A549 (cell line): ENCODE measurements at regions not wholly inside any gene's neighbourhood (a gene's known extent, or its start where the extent isn't known, plus 50 kb on each side); places are given as distances from the start of the nearest gene placed in this dataset.

Experiments
- ATAC-seq, 2 experiments: fragments of 200-7000 bp in 1 of 2; fragments of >200 bp in 1 of 2; cut with Nextera tagmentation in 1 of 2; cut with Tn5 transposase in 1 of 2; 3 replicates each; pipeline versions ENCODE4 v1.8.0 to v1.9.1; 2018 to 2020; ENCODE audit warnings: mild to moderate bottlenecking in 1 of 2, moderate library complexity in 1 of 2
- CTCF ChIA-PET: fragments of 300-600 bp; sonication (Branson Sonifier 250); formaldehyde crosslinking; extraction: SDS; loops from one replicate; lab custom pipeline; 2021; ENCODE audit warnings: antibody characterized with exemption, inconsistent platforms; lab: Yijun Ruan, JAX
- POLR2A ChIA-PET: fragments of 350-600 bp; formaldehyde crosslinking; extraction: SDS; loops from one replicate; lab custom pipeline; 2021; ENCODE audit warnings: antibody characterized with exemption, inconsistent platforms; lab: Yijun Ruan, JAX
- DNase-seq, 2 experiments: peaks; one replicate each; pipeline versions ENCODE4 v3.0.0 to v3.0.0-alpha.2; 2011 to 2016; ENCODE audit warnings: low read depth in 1 of 2, low spot score in 1 of 2
- FAIRE-seq: peaks from 2 replicates; lab custom pipeline; 2011; peaks lifted over from hg19 to GRCh38; lab: Jason Lieb, UNC
- H3K27ac ChIP-seq, 2 experiments: fragments of >200 bp; sonication (Bioruptor Twin); formaldehyde crosslinking; 3 replicates each; pipeline ENCODE4 v1.5.1; 2016 to 2017
- H3K4me1 ChIP-seq: fragments of >200 bp; sonication (Bioruptor Twin); formaldehyde crosslinking; 3 replicates; pipeline ENCODE4 v1.6.1; 2016
- H3K4me2 ChIP-seq: fragments of >200 bp; sonication (Bioruptor Twin); formaldehyde crosslinking; 3 replicates; pipeline ENCODE4 v1.6.1; 2016
- H3K4me3 ChIP-seq: fragments of >200 bp; sonication (Bioruptor Twin); formaldehyde crosslinking; 3 replicates; pipeline ENCODE4 v1.5.1; 2016
- H3K9me3 ChIP-seq: fragments of >200 bp; sonication (Bioruptor Twin); formaldehyde crosslinking; 3 replicates; pipeline ENCODE4 v1.6.1; 2016
- CBX8 ChIP-seq: fragments of 200-600 bp; sonication (generic); IDR thresholded peaks from 2 replicates; pipeline ENCODE4 v1.6.1; 2016
- EHF ChIP-seq: fragments of 250-450 bp; sonication (Bioruptor Pico); IDR thresholded peaks from 2 replicates; pipeline ENCODE4 v1.5.0; 2020; ENCODE audit warnings: mild to moderate bottlenecking
- EHMT2 ChIP-seq: fragments of 200-600 bp; sonication (generic); IDR thresholded peaks from 2 replicates; pipeline ENCODE4 v1.6.1; 2016; ENCODE audit warnings: antibody characterized with exemption, low read depth, mild to moderate bottlenecking, moderate library complexity
- ESRRA ChIP-seq: fragments of 150-350 bp; IDR thresholded peaks from 2 replicates; pipeline ENCODE4 v1.6.1; 2014; ENCODE audit warnings: mild to moderate bottlenecking, low read length, borderline replicate concordance
- FOSL2 ChIP-seq, 2 experiments: fragments of 450-650 bp in 1 of 2; fragments of >200 bp in 1 of 2; sonication (Bioruptor Twin) in 1 of 2; formaldehyde crosslinking; IDR thresholded peaks; 2 replicates each; pipeline versions ENCODE4 v1.5.0 to v1.6.1; 2016 to 2020; ENCODE audit warnings: mild to moderate bottlenecking in 1 of 2, moderate library complexity in 1 of 2
- FOXS1 ChIP-seq: fragments of 250-450 bp; sonication (Bioruptor Pico); IDR thresholded peaks from 2 replicates; pipeline ENCODE4 v1.5.0; 2020; ENCODE audit warnings: mild to moderate bottlenecking, moderate library complexity
- HDAC2 ChIP-seq: fragments of 200-600 bp; sonication (generic); IDR thresholded peaks from 2 replicates; pipeline ENCODE4 v1.6.1; 2016
- HOXB13 ChIP-seq: fragments of 250-450 bp; sonication (Bioruptor Pico); IDR thresholded peaks from 2 replicates; pipeline ENCODE4 v1.5.0; 2020; ENCODE audit warnings: low read depth, mild to moderate bottlenecking, moderate library complexity
- HOXB5 ChIP-seq: fragments of 250-450 bp; sonication (Bioruptor Pico); IDR thresholded peaks from 2 replicates; pipeline ENCODE4 v1.5.0; 2020; ENCODE audit warnings: mild to moderate bottlenecking, moderate library complexity
- JUNB ChIP-seq: fragments of >200 bp; sonication (Bioruptor Twin); formaldehyde crosslinking; IDR thresholded peaks from 2 replicates; pipeline ENCODE4 v1.6.1; 2016
- NPAS2 ChIP-seq: fragments of 250-450 bp; sonication (Bioruptor Pico); IDR thresholded peaks from 2 replicates; pipeline ENCODE4 v1.8.0; 2022; ENCODE audit warnings: mild to moderate bottlenecking, moderate library complexity, borderline replicate concordance
- PHF8 ChIP-seq: fragments of 200-600 bp; sonication (generic); IDR thresholded peaks from 2 replicates; pipeline ENCODE4 v1.6.1; 2016; ENCODE audit warnings: low read depth, mild to moderate bottlenecking, antibody characterized with exemption, moderate library complexity, borderline replicate concordance
- POLR2AphosphoS2 ChIP-seq: conservative IDR thresholded peaks from 2 replicates; pipeline ENCODE4 v1.6.1; 2012; ENCODE audit warnings: low read length, improper control_type of control experiment, inconsistent platforms
- RAD21 ChIP-seq, 2 experiments: fragments of >200 bp in 1 of 2; sonication (Bioruptor Twin) in 1 of 2; formaldehyde crosslinking in 1 of 2; IDR thresholded peaks in 1 of 2; conservative IDR thresholded peaks in 1 of 2; 2 replicates in 1 of 2; 3 replicates in 1 of 2; pipeline ENCODE4 v1.6.1; 2012 to 2018; ENCODE audit warnings: inconsistent platforms in 1 of 2
- SMC3 ChIP-seq: fragments of >200 bp; sonication (Bioruptor Twin); formaldehyde crosslinking; IDR thresholded peaks from 3 replicates; pipeline ENCODE4 v1.6.1; 2018; ENCODE audit warnings: inconsistent platforms
- SREBF2 ChIP-seq: fragments of 450-650 bp; IDR thresholded peaks from 2 replicates; pipeline ENCODE4 v1.6.1; 2014; ENCODE audit warnings: mild to moderate bottlenecking, moderate library complexity
- TFCP2L1 ChIP-seq: fragments of 250-450 bp; sonication (Bioruptor Pico); IDR thresholded peaks from 2 replicates; pipeline ENCODE4 v1.5.0; 2021; ENCODE audit warnings: mild to moderate bottlenecking
- ZC3H11A ChIP-seq: fragments of 450-650 bp; IDR thresholded peaks from 2 replicates; pipeline ENCODE4 v1.6.1; 2014; ENCODE audit warnings: antibody characterized with exemption, mild to moderate bottlenecking
- ZFP36 ChIP-seq: fragments of 450-650 bp; IDR thresholded peaks from 2 replicates; pipeline ENCODE4 v1.6.1; 2014; ENCODE audit warnings: borderline replicate concordance; ENCODE audit not compliant: partially characterized antibody
- ZNF302 ChIP-seq: fragments of 250-450 bp; sonication (Bioruptor Pico); IDR thresholded peaks from 2 replicates; pipeline ENCODE4 v1.9.0; 2021; ENCODE audit warnings: inconsistent platforms, mild to moderate bottlenecking, moderate library complexity
- WGBS: methylation state at CpG from one replicate; pipeline ENCODE4 v1.1.6; 2017; ENCODE audit errors: missing lambda C conversion rate; 5-methylcytosine and 5-hydroxymethylcytosine counted together
- TF ChIP-seq, protein P1 (sequence below): fragments of 450-650 bp; IDR thresholded peaks from 2 replicates; pipeline ENCODE4 v1.6.1; 2014; ENCODE audit warnings: antibody characterized with exemption
- TF ChIP-seq, protein P2 (sequence below): fragments of 200-600 bp; sonication (generic); IDR thresholded peaks from 2 replicates; pipeline ENCODE4 v1.6.1; 2016; ENCODE audit warnings: antibody characterized with exemption, mild to moderate bottlenecking, moderate library complexity
- TF ChIP-seq, protein P3 (sequence below): fragments of 150-350 bp; IDR thresholded peaks from 2 replicates; pipeline ENCODE4 v1.6.1; 2014; ENCODE audit warnings: low read depth, mild to moderate bottlenecking, low read length
- TF ChIP-seq, protein P4 (sequence below): fragments of >200 bp; sonication (Bioruptor Twin); formaldehyde crosslinking; IDR thresholded peaks from 3 replicates; pipeline ENCODE4 v1.5.1; 2016
- TF ChIP-seq, protein P5 (sequence below): fragments of >200 bp; sonication (Bioruptor Twin); formaldehyde crosslinking; IDR thresholded peaks from 2 replicates; pipeline ENCODE4 v1.6.1; 2016
- TF ChIP-seq, protein P6 (sequence below): fragments of 250-450 bp; sonication (Bioruptor Pico); IDR thresholded peaks from 2 replicates; pipeline ENCODE4 v1.5.0; 2020; ENCODE audit warnings: low read depth, mild to moderate bottlenecking, moderate library complexity

DNA sequence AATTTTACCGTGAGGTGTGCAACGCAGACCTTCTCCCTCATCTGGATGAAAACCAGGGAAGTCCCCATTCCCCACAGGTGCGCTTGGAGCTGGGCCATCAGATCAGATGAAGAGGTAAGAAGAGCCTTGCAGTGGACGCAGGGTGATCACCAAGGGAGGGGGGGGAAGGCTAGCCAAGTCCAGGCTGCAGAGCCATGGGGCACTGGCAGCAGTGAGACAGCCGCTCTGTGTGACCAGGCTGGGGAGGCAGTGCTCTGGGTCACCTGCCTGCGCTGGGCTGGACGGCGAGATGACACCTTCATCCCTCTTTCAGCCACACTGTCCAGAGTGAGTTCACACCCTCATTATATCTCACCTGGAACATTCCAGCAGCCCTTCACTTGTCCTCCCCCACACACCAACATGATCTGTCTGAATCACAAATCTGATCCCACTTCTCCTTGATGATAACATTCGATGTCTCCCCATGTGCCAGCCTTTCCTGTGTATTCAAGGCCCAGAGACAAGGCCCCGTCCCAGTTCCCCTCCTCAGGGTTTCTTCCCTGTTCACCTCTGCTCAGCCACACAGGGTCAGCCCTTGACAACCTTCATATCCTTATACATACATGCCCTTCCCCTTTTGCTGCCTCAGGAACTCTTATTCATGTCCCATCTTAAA is 65.9 kb upstream of the VASH1 start (continued):
- TF ChIP-seq EHF (CRISPR knock-in tag) (no peak), HOXB5 (CRISPR knock-in tag) (no peak), PHF8 (no peak), FOSL2 (IDR thresholded peaks at IDR 0.05) (no peak), FOSL2 (CRISPR knock-in tag; IDR thresholded peaks at IDR 0.05) (no peak), NPAS2 (CRISPR knock-in tag) (no peak)

DNA sequence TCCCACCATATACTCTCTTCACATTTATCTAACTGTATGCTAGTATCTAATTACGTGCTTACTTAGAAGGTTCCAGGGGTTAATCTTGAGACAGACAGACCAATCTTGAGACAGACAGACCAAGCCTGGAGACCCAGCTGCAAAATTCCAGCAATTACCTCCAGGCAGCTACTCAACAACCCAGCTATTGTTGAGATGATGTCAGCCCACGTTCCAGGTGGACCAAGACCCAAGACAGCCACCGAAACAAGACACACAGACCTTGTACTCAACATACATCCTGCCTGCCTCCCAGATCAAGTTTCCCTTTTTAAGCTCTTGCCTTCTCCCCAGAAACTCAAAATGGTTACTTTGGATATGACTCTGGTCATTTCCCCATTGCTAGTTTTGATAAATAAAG is 64.9 kb upstream of the VASH1 start:
- no peaks in the 10 kb centered on the region for H3K4me1 ChIP-seq
- no peak overlapping the region for H3K4me3 ChIP-seq
- H3K4me2 ChIP-seq, result no peak overlapping the region
- FAIRE-seq, result no peak
- TF ChIP-seq FOXS1 (CRISPR knock-in tag) (no peak), HDAC2 (no peak), ZNF302 (no peak), RAD21 (conservative IDR thresholded peaks at IDR 0.05 in 1 of 2, IDR thresholded peaks at IDR 0.05 in 1 of 2) (no peak)
- TF ChIP-seq, all 56 proteins: peak for 0
- POLR2A ChIA-PET, result no interaction called here
- CTCF ChIA-PET, result interaction anchor here (1.1 to 7.9 kb wide), 3 partner anchors 10 to 14 kb away, joined by 3 to 62 read pairs (median 3); no protein-coding TSS in a partner anchor
- Histone ChIP-seq H3K9me3 (no peaks in the 10 kb centered on the region), H3K27ac (no peak overlapping the region)
- 54% methylated on average over 3 of the region's 3 CpGs for WGBS
- DNase-seq (no peak), ATAC-seq (no peak)

DNA sequence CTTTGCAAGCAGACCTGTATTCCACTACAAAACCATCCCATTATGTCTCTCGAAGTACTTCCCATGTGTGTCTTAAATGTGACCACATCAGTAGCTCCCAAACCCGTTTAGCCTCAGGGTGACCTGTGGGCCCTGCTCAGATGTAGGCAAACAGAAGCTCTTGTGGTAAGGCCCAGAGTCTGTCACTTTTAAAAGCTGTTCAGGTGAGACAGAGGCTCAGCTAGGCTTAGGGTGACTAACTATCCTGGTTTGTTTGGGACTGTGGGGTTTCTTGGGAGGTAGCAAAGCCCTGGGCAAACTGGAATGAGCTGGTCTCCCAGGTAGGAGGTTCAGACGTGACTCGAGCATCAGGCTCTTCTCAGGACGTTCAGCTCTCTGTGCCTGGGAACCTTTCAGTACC is 64.5 kb upstream of the VASH1 start:
- TF ChIP-seq NPAS2 (CRISPR knock-in tag), result no peak
- TF ChIP-seq CBX8, result no peak
- TF ChIP-seq ESRRA, result no peak
- no peak for TF ChIP-seq POLR2AphosphoS2
- TF ChIP-seq, protein P1, sequence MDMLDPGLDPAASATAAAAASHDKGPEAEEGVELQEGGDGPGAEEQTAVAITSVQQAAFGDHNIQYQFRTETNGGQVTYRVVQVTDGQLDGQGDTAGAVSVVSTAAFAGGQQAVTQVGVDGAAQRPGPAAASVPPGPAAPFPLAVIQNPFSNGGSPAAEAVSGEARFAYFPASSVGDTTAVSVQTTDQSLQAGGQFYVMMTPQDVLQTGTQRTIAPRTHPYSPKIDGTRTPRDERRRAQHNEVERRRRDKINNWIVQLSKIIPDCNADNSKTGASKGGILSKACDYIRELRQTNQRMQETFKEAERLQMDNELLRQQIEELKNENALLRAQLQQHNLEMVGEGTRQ, result no peak
- TF ChIP-seq, protein P2, sequence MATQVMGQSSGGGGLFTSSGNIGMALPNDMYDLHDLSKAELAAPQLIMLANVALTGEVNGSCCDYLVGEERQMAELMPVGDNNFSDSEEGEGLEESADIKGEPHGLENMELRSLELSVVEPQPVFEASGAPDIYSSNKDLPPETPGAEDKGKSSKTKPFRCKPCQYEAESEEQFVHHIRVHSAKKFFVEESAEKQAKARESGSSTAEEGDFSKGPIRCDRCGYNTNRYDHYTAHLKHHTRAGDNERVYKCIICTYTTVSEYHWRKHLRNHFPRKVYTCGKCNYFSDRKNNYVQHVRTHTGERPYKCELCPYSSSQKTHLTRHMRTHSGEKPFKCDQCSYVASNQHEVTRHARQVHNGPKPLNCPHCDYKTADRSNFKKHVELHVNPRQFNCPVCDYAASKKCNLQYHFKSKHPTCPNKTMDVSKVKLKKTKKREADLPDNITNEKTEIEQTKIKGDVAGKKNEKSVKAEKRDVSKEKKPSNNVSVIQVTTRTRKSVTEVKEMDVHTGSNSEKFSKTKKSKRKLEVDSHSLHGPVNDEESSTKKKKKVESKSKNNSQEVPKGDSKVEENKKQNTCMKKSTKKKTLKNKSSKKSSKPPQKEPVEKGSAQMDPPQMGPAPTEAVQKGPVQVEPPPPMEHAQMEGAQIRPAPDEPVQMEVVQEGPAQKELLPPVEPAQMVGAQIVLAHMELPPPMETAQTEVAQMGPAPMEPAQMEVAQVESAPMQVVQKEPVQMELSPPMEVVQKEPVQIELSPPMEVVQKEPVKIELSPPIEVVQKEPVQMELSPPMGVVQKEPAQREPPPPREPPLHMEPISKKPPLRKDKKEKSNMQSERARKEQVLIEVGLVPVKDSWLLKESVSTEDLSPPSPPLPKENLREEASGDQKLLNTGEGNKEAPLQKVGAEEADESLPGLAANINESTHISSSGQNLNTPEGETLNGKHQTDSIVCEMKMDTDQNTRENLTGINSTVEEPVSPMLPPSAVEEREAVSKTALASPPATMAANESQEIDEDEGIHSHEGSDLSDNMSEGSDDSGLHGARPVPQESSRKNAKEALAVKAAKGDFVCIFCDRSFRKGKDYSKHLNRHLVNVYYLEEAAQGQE, result no peak
- TF ChIP-seq, protein P3, sequence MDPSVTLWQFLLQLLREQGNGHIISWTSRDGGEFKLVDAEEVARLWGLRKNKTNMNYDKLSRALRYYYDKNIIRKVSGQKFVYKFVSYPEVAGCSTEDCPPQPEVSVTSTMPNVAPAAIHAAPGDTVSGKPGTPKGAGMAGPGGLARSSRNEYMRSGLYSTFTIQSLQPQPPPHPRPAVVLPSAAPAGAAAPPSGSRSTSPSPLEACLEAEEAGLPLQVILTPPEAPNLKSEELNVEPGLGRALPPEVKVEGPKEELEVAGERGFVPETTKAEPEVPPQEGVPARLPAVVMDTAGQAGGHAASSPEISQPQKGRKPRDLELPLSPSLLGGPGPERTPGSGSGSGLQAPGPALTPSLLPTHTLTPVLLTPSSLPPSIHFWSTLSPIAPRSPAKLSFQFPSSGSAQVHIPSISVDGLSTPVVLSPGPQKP, result no peak
- TF ChIP-seq TFCP2L1 (CRISPR knock-in tag), result no peak
- no peak for TF ChIP-seq EHMT2
- TF ChIP-seq ZC3H11A, result no peak
- no peak for TF ChIP-seq JUNB
- TF ChIP-seq ZFP36, result no peak
- no peak for TF ChIP-seq SMC3
- TF ChIP-seq, protein P4, sequence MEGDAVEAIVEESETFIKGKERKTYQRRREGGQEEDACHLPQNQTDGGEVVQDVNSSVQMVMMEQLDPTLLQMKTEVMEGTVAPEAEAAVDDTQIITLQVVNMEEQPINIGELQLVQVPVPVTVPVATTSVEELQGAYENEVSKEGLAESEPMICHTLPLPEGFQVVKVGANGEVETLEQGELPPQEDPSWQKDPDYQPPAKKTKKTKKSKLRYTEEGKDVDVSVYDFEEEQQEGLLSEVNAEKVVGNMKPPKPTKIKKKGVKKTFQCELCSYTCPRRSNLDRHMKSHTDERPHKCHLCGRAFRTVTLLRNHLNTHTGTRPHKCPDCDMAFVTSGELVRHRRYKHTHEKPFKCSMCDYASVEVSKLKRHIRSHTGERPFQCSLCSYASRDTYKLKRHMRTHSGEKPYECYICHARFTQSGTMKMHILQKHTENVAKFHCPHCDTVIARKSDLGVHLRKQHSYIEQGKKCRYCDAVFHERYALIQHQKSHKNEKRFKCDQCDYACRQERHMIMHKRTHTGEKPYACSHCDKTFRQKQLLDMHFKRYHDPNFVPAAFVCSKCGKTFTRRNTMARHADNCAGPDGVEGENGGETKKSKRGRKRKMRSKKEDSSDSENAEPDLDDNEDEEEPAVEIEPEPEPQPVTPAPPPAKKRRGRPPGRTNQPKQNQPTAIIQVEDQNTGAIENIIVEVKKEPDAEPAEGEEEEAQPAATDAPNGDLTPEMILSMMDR, result no peak
- TF ChIP-seq SREBF2, result no peak
- TF ChIP-seq, protein P5, sequence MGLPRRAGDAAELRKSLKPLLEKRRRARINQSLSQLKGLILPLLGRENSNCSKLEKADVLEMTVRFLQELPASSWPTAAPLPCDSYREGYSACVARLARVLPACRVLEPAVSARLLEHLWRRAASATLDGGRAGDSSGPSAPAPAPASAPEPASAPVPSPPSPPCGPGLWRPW, result no peak
- no peak for TF ChIP-seq HOXB13
- TF ChIP-seq, protein P6, sequence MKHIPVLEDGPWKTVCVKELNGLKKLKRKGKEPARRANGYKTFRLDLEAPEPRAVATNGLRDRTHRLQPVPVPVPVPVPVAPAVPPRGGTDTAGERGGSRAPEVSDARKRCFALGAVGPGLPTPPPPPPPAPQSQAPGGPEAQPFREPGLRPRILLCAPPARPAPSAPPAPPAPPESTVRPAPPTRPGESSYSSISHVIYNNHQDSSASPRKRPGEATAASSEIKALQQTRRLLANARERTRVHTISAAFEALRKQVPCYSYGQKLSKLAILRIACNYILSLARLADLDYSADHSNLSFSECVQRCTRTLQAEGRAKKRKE (CRISPR knock-in tag), result no peak
- TF ChIP-seq HOXB5 (CRISPR knock-in tag), result no peak
- no peak for TF ChIP-seq EHF (CRISPR knock-in tag)
- Histone ChIP-seq H3K9me3 (no peaks in the 10 kb centered on the region), H3K4me3 (no peak overlapping the region), H3K27ac (no peak overlapping the region), H3K4me1 (no peaks in the 10 kb centered on the region), H3K4me2 (no peak overlapping the region)
- POLR2A ChIA-PET, result no interaction called here
- WGBS, result 35% methylated on average over 5 of the region's 5 CpGs
- FAIRE-seq (no peak), DNase-seq (no peak), ATAC-seq (0 out of 6 replicates have a peak, but pooled peaks of 1 of the 2 experiments have one; percentile 44)
- CTCF ChIA-PET, result interaction anchor here (1.1 to 7.9 kb wide), 3 partner anchors 9 to 14 kb away, joined by 3 to 62 read pairs (median 3); no protein-coding TSS in a partner anchor
